Fibroblast of gingiva (primary cell): ENCODE measurements at regions not wholly inside any gene's neighbourhood (a gene's known extent, or its start where the extent isn't known, plus 50 kb on each side); places are given as distances from the start of the nearest gene placed in this dataset.

Source experiments
- DNase-seq: peaks from one replicate; pipeline ENCODE4 v3.0.0-alpha.2; 2011; ENCODE audit warnings: low read depth

- DNase-seq = no peak
Measured at GRCh38 chr11:16685914-16686313, 52.5 kb upstream of the C11orf58 start.

GRCh38 chr11:16678466-16679116 is 59.9 kb upstream of the C11orf58 start:
- DNase-seq = no peak

- no peak for DNase-seq
Measured at GRCh38 chr11:16669799-16670415, 68.5 kb upstream of the C11orf58 start.

GRCh38 chr11:16632295-16633200 is 105.9 kb upstream of the C11orf58 start:
- no peak for DNase-seq

- DNase-seq = no peak
Measured at GRCh38 chr11:16630651-16631050, 107.8 kb upstream of the C11orf58 start.

GRCh38 chr11:16618431-16618830 is 120.0 kb upstream of the C11orf58 start:
- DNase-seq = no peak

GRCh38 chr11:16615480-16615879 is 123.0 kb upstream of the C11orf58 start:
- DNase-seq = no peak

GRCh38 chr11:16613512-16614381 is 124.7 kb upstream of the C11orf58 start:
- peak; percentile 69 for DNase-seq

GRCh38 chr11:16613262-16613511 is 125.3 kb upstream of the C11orf58 start:
- no peak for DNase-seq

- DNase-seq = no peak
Measured at GRCh38 chr11:16612566-16613261, 125.7 kb upstream of the C11orf58 start.

- DNase-seq = no peak
Measured at GRCh38 chr11:16611926-16612565, 126.4 kb upstream of the C11orf58 start.

GRCh38 chr11:16611401-16611921 is 127.0 kb upstream of the C11orf58 start:
- DNase-seq = no peak

GRCh38 chr11:16610738-16611388 is 127.6 kb upstream of the C11orf58 start:
- no peak for DNase-seq

GRCh38 chr11:16610213-16610737 is 128.2 kb upstream of the C11orf58 start:
- no peak for DNase-seq

GRCh38 chr11:16609769-16610168 is 128.7 kb upstream of the C11orf58 start:
- no peak for DNase-seq

GRCh38 chr11:16607675-16608644 is 130.5 kb upstream of the C11orf58 start:
- DNase-seq = no peak

GRCh38 chr11:16606784-16607674 is 131.4 kb upstream of the C11orf58 start:
- no peak for DNase-seq
